CD4-positive, alpha-beta memory T cell (primary cell): ENCODE measurements at regions not wholly inside any gene's neighbourhood (a gene's known extent, or its start where the extent isn't known, plus 50 kb on each side); places are given as distances from the start of the nearest gene placed in this dataset.

Experiments used
- CTCF ChIA-PET: fragments of 350-600 bp; sonication (Branson Sonifier 250); formaldehyde crosslinking; loops from one replicate; lab custom pipeline; 2021; ENCODE audit warnings: inconsistent platforms; ENCODE audit not compliant: partially characterized antibody; lab: Charles Lee
- POLR2A ChIA-PET: fragments of 350-600 bp; sonication (Branson Sonifier 250); formaldehyde crosslinking; loops from one replicate; lab custom pipeline; 2021; ENCODE audit not compliant: partially characterized antibody; lab: Charles Lee
- DNase-seq, 5 donors: peaks; one replicate each; pipeline versions ENCODE4 v3.0.0 to v3.0.0-alpha.2; 2020 to 2022; ENCODE audit warnings: mixed read lengths in 1 of 5
- H3K27ac ChIP-seq: one replicate; pipeline ENCODE4 v1.7.0; 2013; ENCODE audit warnings: low read depth, low read length
- H3K27me3 ChIP-seq: 2 replicates; pipeline ENCODE4 v1.7.0; 2013; ENCODE audit warnings: mild to moderate bottlenecking, low read length, moderate library complexity; ENCODE audit not compliant: insufficient read depth
- H3K36me3 ChIP-seq: 2 replicates; pipeline ENCODE4 v1.7.0; 2013; ENCODE audit warnings: mild to moderate bottlenecking, low read length, moderate library complexity; ENCODE audit not compliant: insufficient read depth
- H3K4me1 ChIP-seq: 2 replicates; pipeline ENCODE4 v1.7.0; 2013; ENCODE audit warnings: mild to moderate bottlenecking, low read length, moderate library complexity; ENCODE audit not compliant: insufficient read depth
- H3K4me3 ChIP-seq, 2 donors: one replicate each; pipeline ENCODE4 v1.7.0; 2013; ENCODE audit warnings: low read length in 2 of 2, mild to moderate bottlenecking in 1 of 2
- H3K9me3 ChIP-seq, 2 donors: one replicate each; pipeline ENCODE4 v1.7.0; 2013; ENCODE audit warnings: low read length in 2 of 2, control low read depth in 1 of 2; ENCODE audit not compliant: control insufficient read depth in 1 of 2
- H3K27ac Mint-ChIP-seq, 7 donors: one replicate each; pipeline ENCODE4 v1.8.0; 2020 to 2021; ENCODE audit warnings: mixed read lengths in 7 of 7, mild to moderate bottlenecking in 6 of 7, inconsistent platforms in 3 of 7, moderate library complexity in 3 of 7
- H3K27me3 Mint-ChIP-seq, 2 donors: one replicate each; pipeline ENCODE4 v1.8.0; 2020 to 2021; ENCODE audit warnings: mixed read lengths in 2 of 2
- H3K36me3 Mint-ChIP-seq, 2 donors: one replicate each; pipeline ENCODE4 v1.8.0; 2020 to 2021; ENCODE audit warnings: mixed read lengths in 2 of 2, inconsistent platforms in 1 of 2, mild to moderate bottlenecking in 1 of 2
- H3K4me1 Mint-ChIP-seq, 4 donors: one replicate each; pipeline ENCODE4 v1.8.0; 2020 to 2021; ENCODE audit warnings: mixed read lengths in 4 of 4, mild to moderate bottlenecking in 1 of 4
- H3K4me3 Mint-ChIP-seq, 8 donors: one replicate each; pipeline ENCODE4 v1.8.0; 2020 to 2021; ENCODE audit warnings: mixed read lengths in 8 of 8, mild to moderate bottlenecking in 7 of 8, moderate library complexity in 6 of 8, inconsistent platforms in 3 of 8
- H3K9me3 Mint-ChIP-seq, 8 donors: one replicate each; pipeline ENCODE4 v1.8.0; 2020 to 2021; ENCODE audit warnings: mixed read lengths in 8 of 8, mild to moderate bottlenecking in 5 of 8, inconsistent platforms in 3 of 8, moderate library complexity in 1 of 8
- intact Hi-C: fragments of 100-400 bp; cut with micrococcal nuclease; formaldehyde crosslinking; loops from one replicate; pipeline ENCODE4 v1.15.1; 2023

DNA sequence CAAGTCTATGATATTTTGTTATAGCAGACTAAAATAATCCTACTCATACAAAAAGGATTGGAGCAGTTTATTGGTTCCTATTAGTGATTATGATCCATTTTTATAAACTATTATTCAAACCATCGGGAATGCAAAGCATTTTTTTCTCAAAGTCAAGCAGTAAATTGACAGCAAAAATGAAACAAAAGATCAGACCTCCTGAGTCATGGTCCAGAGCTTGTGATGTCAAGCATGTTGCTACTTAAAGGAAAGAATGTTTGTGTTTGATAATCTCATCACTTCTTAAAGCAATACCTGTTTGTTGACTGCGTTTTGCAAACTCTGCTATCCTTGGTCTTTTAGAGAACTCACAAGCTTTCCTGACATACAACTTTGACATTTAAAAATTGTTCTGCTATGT is 204.4 kb downstream of the SAMD5 start:
- H3K4me3 Mint-ChIP-seq = no peak overlapping the region
- Histone ChIP-seq H3K4me1 (no peaks in the 10 kb centered on the region), H3K4me3 (no peak overlapping the region), H3K36me3 (no peaks in the 10 kb centered on the region), H3K27ac (no peak overlapping the region), H3K27me3 (no peaks in the 10 kb centered on the region), H3K9me3 (no peaks in the 10 kb centered on the region)
- no peaks in the 10 kb centered on the region for H3K27me3 Mint-ChIP-seq
- H3K4me1 Mint-ChIP-seq = no peaks in the 10 kb centered on the region
- POLR2A ChIA-PET = no interaction called here
- no peak overlapping the region for H3K27ac Mint-ChIP-seq
- H3K36me3 Mint-ChIP-seq = no peaks in the 10 kb centered on the region
- DNase-seq = no peak
- H3K9me3 Mint-ChIP-seq = peaks cover 0 to 4% (median 0%) of the 10 kb centered on the region in 8 donors
- CTCF ChIA-PET = no interaction called here
- intact Hi-C loops = no loop called here

DNA sequence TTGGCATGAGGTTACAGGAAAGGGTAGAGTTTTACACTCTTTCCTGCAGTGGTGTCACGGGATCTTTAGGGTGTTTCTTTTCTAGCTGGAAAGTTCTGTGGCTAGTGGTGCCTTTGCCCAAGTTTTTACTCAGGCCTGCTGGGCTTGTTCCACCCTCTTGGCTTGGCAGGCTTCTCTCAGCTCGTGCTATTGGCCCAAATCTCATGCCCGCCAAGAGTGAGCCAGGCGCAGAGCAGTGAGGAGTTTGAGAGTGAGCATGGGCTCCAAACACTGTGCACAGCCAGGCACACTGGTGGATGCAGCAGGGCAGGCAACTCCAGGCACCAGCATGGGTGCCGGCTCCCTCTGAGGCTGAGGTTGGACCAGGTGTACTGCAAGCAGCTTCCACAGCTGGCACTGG is 206.5 kb downstream of the SAMD5 start:
- Histone ChIP-seq H3K9me3 (no peaks in the 10 kb centered on the region), H3K36me3 (no peaks in the 10 kb centered on the region), H3K27ac (no peak overlapping the region), H3K27me3 (no peaks in the 10 kb centered on the region), H3K4me1 (no peaks in the 10 kb centered on the region), H3K4me3 (no peak overlapping the region)
- ChIA-PET CTCF (no interaction called here), POLR2A (no interaction called here)
- no peaks in the 10 kb centered on the region for H3K4me1 Mint-ChIP-seq
- H3K4me3 Mint-ChIP-seq = no peak overlapping the region
- H3K27me3 Mint-ChIP-seq = no peaks in the 10 kb centered on the region
- intact Hi-C loops = no loop called here
- no peak for DNase-seq
- H3K9me3 Mint-ChIP-seq = peaks cover 0 to 3% (median 0%) of the 10 kb centered on the region in 8 donors
- H3K27ac Mint-ChIP-seq = no peak overlapping the region
- no peaks in the 10 kb centered on the region for H3K36me3 Mint-ChIP-seq

DNA sequence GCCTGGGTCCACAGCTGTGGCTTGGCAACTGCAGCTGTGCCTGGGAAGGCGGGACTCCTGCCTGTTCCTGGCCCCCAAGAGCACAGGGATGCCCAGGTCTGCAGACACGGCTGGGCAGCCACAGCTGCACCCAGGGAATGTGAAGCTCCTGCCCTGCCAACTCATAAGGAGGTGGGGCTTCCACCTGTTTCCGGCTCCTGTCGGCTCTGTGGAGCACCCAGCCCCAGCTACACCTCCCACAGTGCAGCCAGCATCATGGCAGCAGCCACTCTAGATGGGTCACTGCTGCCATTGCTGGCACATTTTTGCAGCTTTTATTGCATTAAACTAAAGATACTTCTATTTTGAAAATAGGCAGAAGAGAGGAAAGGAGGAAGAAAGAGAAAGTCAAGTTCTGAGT is 207.9 kb downstream of the SAMD5 start:
- Mint-ChIP-seq H3K27ac (no peak overlapping the region), H3K4me1 (no peaks in the 10 kb centered on the region), H3K4me3 (no peak overlapping the region), H3K27me3 (no peaks in the 10 kb centered on the region), H3K9me3 (peaks cover 0 to 3% (median 0%) of the 10 kb centered on the region in 8 donors), H3K36me3 (no peaks in the 10 kb centered on the region)
- Histone ChIP-seq H3K27ac (no peak overlapping the region), H3K36me3 (no peaks in the 10 kb centered on the region), H3K4me1 (no peaks in the 10 kb centered on the region), H3K9me3 (no peaks in the 10 kb centered on the region), H3K27me3 (no peaks in the 10 kb centered on the region), H3K4me3 (no peak overlapping the region)
- ChIA-PET CTCF (no interaction called here), POLR2A (no interaction called here)
- intact Hi-C loops = no loop called here
- DNase-seq = no peak

DNA sequence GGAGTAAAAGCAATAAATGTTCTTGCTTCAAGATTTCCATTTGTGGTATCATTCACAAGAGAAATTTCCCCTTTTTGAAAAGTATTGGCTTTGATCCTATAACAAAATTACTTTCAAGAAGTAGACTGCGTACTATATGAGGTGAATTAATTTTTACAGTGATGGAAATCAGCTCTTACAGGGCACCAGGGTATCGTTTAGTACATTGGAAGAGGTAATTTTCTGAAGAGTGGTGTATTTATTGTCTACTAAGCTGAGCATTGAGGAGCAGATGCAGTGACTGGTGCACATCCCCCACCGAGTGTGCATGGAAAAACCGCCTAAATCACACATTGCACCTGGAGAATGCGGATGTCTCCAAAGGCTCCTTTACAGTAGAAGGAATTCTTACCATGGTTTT is 209.5 kb downstream of the SAMD5 start:
- H3K27me3 ChIP-seq = no peaks in the 10 kb centered on the region
- no peaks in the 10 kb centered on the region for H3K4me1 ChIP-seq
- no peaks in the 10 kb centered on the region for H3K27me3 Mint-ChIP-seq
- no peak overlapping the region for H3K4me3 ChIP-seq
- H3K36me3 Mint-ChIP-seq = no peaks in the 10 kb centered on the region
- H3K4me1 Mint-ChIP-seq = no peaks in the 10 kb centered on the region
- H3K9me3 ChIP-seq = no peaks in the 10 kb centered on the region
- no peak overlapping the region for H3K27ac Mint-ChIP-seq
- no peak overlapping the region for H3K27ac ChIP-seq
- no peak overlapping the region for H3K4me3 Mint-ChIP-seq
- DNase-seq = no peak
- H3K36me3 ChIP-seq = no peaks in the 10 kb centered on the region
- CTCF ChIA-PET = no interaction called here
- H3K9me3 Mint-ChIP-seq = peaks cover under 1 to 13% (median 6%) of the 10 kb centered on the region in 8 donors
- intact Hi-C loops = no loop called here
- POLR2A ChIA-PET = no interaction called here

DNA sequence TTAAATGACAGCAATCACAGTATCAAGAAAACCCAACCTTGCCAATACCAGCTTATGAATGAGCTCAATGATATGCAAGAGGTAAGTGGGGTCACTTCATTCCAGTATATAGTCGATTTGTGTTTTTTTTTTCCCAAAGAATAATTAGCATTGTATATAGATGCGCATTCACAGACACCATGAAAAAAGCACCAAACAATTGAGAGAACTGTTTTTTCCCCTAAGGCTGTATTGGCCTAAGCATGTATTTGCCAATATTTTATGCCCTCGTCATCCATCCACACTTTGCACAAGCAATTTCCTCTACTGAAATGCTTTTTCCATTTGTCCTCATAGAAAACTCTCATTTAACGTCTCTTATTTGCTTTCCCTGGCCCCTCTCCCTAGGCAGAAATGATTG is 213.7 kb downstream of the SAMD5 start:
- Histone ChIP-seq H3K27ac (no peak overlapping the region), H3K4me1 (no peaks in the 10 kb centered on the region), H3K4me3 (no peak overlapping the region), H3K9me3 (no peaks in the 10 kb centered on the region), H3K27me3 (no peaks in the 10 kb centered on the region), H3K36me3 (no peaks in the 10 kb centered on the region)
- Mint-ChIP-seq H3K27ac (no peak overlapping the region), H3K4me1 (no peaks in the 10 kb centered on the region), H3K9me3 (peaks cover 3 to 14% (median 8%) of the 10 kb centered on the region in 8 donors), H3K4me3 (no peak overlapping the region), H3K27me3 (no peaks in the 10 kb centered on the region), H3K36me3 (no peaks in the 10 kb centered on the region)
- CTCF ChIA-PET = no interaction called here
- POLR2A ChIA-PET = no interaction called here
- no peak for DNase-seq
- intact Hi-C loops = no loop called here

DNA sequence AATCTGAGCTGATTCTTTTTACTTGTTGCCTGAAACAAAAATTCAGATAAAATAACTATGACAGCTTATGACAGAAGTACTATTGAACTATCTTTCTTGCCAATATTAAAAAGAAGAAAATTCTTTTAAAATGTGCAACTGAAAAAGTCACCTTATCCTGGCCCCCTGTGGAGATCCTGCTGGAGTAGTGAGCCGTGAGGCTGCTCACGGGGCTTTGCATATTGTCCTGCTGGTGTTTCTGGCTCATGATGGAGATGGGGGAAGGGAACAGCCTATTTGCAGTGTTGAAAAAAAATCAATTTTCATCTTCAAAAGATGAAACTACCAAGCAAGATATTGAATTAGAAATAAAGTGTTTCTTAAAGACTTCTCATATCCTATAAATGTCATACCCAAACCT is 216.0 kb downstream of the SAMD5 start:
- H3K4me1 Mint-ChIP-seq = no peaks in the 10 kb centered on the region
- no peak for DNase-seq
- no peaks in the 10 kb centered on the region for H3K9me3 ChIP-seq
- H3K4me3 ChIP-seq = no peak overlapping the region
- H3K36me3 ChIP-seq = no peaks in the 10 kb centered on the region
- H3K9me3 Mint-ChIP-seq = peaks cover 3 to 14% (median 8%) of the 10 kb centered on the region in 8 donors
- no peaks in the 10 kb centered on the region for H3K36me3 Mint-ChIP-seq
- POLR2A ChIA-PET = no interaction called here
- CTCF ChIA-PET = no interaction called here
- no peaks in the 10 kb centered on the region for H3K27me3 Mint-ChIP-seq
- H3K27me3 ChIP-seq = no peaks in the 10 kb centered on the region
- no peak overlapping the region for H3K27ac Mint-ChIP-seq
- H3K4me1 ChIP-seq = no peaks in the 10 kb centered on the region
- no peak overlapping the region for H3K4me3 Mint-ChIP-seq
- intact Hi-C loops = no loop called here
- no peak overlapping the region for H3K27ac ChIP-seq

DNA sequence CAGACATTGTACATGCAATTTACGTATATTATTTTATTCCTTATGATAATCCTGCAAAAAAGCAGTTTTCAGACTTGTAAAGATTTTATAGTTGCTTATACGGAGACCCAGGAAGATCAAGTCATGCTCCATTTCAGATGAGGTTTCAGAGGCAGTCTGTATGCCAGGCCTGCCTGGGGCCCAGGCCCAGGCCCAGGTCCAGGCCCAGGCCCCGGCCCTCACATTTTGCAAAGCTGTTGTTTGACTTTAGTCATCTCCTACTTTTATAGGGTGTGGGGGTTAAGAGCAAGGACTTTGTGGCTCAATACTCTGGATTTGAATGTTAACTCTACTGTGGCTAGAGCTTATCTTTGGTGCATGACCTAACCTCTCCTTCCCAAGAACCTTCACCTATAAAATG is 217.9 kb downstream of the SAMD5 start:
- Histone ChIP-seq H3K9me3 (no peaks in the 10 kb centered on the region), H3K36me3 (no peaks in the 10 kb centered on the region), H3K27me3 (no peaks in the 10 kb centered on the region), H3K4me1 (no peaks in the 10 kb centered on the region), H3K27ac (no peak overlapping the region), H3K4me3 (no peak overlapping the region)
- intact Hi-C loops = no loop called here
- Mint-ChIP-seq H3K4me3 (no peak overlapping the region), H3K27ac (no peak overlapping the region), H3K36me3 (no peaks in the 10 kb centered on the region), H3K9me3 (peaks cover 3 to 14% (median 8%) of the 10 kb centered on the region in 8 donors), H3K4me1 (peaks cover 0 to 1% (median 0%) of the 10 kb centered on the region in 4 donors), H3K27me3 (peaks cover 0 to 4% of the 10 kb centered on the region in 2 donors)
- POLR2A ChIA-PET = no interaction called here
- CTCF ChIA-PET = no interaction called here
- DNase-seq = no peak

DNA sequence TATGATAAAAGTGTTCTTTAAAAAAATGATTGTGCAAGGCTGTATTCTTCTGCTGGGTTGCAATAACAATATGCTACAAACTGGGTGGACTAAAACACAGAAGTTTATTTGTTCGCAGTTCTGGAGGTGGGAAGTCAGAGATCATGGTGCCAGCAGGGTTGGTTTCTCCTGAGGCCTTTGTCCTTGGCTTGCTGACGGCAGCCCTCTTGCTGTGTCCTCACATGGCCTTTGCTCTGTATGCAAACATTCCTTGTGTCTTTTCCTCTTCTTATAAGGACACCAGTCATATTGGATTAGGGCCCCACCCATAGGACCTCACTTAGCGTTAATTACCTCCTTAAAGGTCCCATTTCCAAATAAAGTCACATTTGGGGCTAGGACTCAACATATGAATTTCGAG is 220.4 kb downstream of the SAMD5 start:
- intact Hi-C loops = no loop called here
- H3K4me1 ChIP-seq = no peaks in the 10 kb centered on the region
- ChIA-PET CTCF (no interaction called here), POLR2A (no interaction called here)
- Mint-ChIP-seq H3K4me1 (peaks cover 0 to 1% (median 0%) of the 10 kb centered on the region in 4 donors), H3K27me3 (peaks cover 0 to 5% of the 10 kb centered on the region in 2 donors), H3K27ac (no peak overlapping the region), H3K9me3 (peaks cover 0 to 7% (median 0%) of the 10 kb centered on the region in 8 donors), H3K36me3 (no peaks in the 10 kb centered on the region), H3K4me3 (no peak overlapping the region)
- H3K9me3 ChIP-seq = no peaks in the 10 kb centered on the region
- DNase-seq = no peak
- H3K27me3 ChIP-seq = no peaks in the 10 kb centered on the region
- H3K4me3 ChIP-seq = no peak overlapping the region
- no peaks in the 10 kb centered on the region for H3K36me3 ChIP-seq
- H3K27ac ChIP-seq = no peak overlapping the region
